Vagina (tissue), 2 donors: ENCODE measurements at regions not wholly inside any gene's neighbourhood (a gene's known extent, or its start where the extent isn't known, plus 50 kb on each side); places are given as distances from the start of the nearest gene placed in this dataset.

Experiments
- CTCF ChIP-seq, 3 experiments: fragments of 450-650 bp in 2 of 3; fragments of 200-600 bp in 1 of 3; sonication (generic) in 1 of 3; IDR thresholded peaks; one replicate each; pipeline ENCODE4 v1.5.1; 2017 to 2019; ENCODE audit warnings: antibody characterized with exemption in 3 of 3, mild to moderate bottlenecking in 2 of 3, moderate library complexity in 2 of 3
- POLR2A ChIP-seq, 2 donors: fragments of 450-650 bp; IDR thresholded peaks; one replicate each; pipeline ENCODE4 v1.6.1; 2017; ENCODE audit warnings: antibody characterized with exemption in 2 of 2, mild to moderate bottlenecking in 2 of 2, moderate library complexity in 2 of 2
- POLR2AphosphoS5 ChIP-seq, 2 donors: sonication (generic); formaldehyde crosslinking; IDR thresholded peaks; one replicate each; pipeline ENCODE4 v1.9.0; 2017; ENCODE audit warnings: antibody characterized with exemption in 2 of 2, mild to moderate bottlenecking in 2 of 2, low read depth in 1 of 2; ENCODE audit not compliant: insufficient read depth in 1 of 2

- TF ChIP-seq POLR2AphosphoS5 (IDR thresholded peaks at IDR 0.05; ENCODE audit: insufficient read depth in 1 of 2, low read depth in 1 of 2) = no peak
- no peak for TF ChIP-seq CTCF (IDR thresholded peaks at IDR 0.05)
- no peak for TF ChIP-seq POLR2A (IDR thresholded peaks at IDR 0.05)
These were observed 146.2 kb upstream of the ZKSCAN2 start for GRCh38 chr16:25403852-25404251.
